T-helper 22 cell (primary cell): ENCODE measurements at regions not wholly inside any gene's neighbourhood (a gene's known extent, or its start where the extent isn't known, plus 50 kb on each side); places are given as distances from the start of the nearest gene placed in this dataset.
"Not testable (repeated sequence)": the region's sequence is repeated elsewhere in the genome, so short reads cannot be mapped to it uniquely, and the experiment has no call there.

Experiments used
- DNase-seq: peaks from one replicate; pipeline ENCODE4 v3.0.0-alpha.2; 2020; ENCODE audit warnings: low read depth

GRCh38 chr2:195304310-195304709 lies 352.7 kb upstream of the SLC39A10 start:
- no peak for DNase-seq

GRCh38 chr2:195300631-195301030 lies 356.4 kb upstream of the SLC39A10 start:
- DNase-seq: no peak

DNA sequence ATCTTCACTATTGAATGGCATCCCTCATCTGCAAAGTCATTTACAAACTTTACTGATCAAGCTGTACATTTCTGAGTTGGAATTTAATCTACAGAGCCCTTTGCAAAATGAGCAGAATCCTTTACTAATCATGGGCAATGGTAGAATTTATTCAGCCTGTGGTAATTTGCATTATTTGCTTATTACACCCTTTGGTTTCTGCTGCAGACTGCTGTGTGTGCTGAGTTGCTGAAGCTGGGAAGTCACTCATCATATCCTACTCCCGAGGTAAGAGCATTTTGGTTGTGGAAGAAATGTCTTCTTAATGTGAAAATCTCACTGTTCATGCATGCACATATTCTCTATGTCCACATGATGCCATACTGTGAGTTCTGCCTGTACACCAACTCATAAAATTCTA lies 357.4 kb upstream of the SLC39A10 start:
- DNase-seq: no peak

GRCh38 chr2:195296490-195296889 lies 360.5 kb upstream of the SLC39A10 start:
- DNase-seq: no peak

GRCh38 chr2:195289081-195289480 lies 367.9 kb upstream of the SLC39A10 start:
- DNase-seq: no peak

DNA sequence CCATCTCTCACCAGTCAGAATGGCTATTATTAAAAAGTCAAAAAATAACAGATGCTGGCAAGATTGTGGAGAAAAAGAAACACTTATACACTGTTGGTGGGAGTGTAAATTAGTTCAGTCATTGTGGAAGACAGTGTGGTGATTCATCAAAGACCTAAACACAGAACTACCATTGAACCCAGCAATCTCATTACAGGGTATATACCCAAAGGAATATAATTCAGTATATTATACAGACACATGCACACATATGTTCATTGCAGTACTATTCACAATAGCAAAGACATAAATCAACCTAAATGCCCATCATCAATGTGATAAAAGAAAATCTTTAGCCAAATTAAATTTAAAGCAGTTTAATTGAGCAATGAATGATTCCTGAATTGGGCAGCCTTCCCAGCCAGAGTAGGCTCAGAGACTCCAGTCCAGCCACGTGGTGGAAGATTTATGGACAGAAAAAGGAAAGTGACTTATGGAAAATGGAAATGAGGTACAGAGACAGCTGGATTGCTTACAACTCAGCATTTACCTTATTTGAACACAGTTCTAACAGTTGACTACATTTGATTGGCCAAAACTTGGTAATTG lies 377.1 kb upstream of the SLC39A10 start:
- no peak for DNase-seq

DNA sequence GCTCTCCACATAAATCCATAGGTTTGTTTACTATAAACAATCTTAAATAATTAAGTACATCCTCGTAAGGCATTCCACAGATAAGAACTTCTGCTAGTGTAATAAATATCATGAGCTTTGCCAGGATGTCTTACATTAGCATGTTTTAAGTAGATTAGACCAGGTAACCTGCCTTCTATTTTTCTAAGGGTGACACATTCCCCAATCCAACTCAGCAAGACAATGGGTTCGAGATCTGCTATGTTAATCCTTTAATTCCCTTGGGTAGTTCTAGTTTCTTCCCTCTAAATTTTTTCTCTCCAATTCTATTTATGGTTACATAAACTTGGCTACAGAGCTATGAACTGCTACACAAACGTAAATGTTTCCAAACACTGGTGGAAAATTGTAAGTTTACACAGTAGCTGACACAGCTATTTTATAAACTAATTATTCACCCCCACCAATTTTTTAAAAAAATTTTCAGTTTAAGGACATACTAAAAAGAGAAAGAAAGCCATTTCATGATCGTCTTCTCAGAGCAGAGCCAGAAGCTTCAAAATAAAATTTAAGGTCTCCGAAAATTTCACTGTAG lies 386.5 kb upstream of the SLC39A10 start:
- no peak for DNase-seq

DNA sequence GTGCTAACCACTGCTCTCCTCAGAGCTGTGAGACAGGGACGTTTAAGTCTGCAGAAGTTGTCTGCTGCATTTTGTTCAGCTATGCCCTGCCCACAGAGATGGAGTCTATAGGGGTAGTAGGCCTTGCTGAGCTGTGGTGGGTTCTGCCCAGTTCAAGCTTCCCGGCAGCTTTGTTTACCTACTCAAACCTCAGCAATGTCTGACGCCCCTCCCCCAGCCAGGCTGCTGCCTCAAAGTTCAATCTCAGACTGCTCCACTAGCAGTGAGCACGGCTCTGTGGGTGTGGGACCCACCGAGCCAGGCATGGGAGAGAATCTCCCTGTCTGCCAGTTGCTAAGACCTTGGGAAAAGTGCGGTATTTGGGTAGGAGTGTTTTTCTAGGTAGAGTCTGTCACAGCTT lies 387.8 kb upstream of the SLC39A10 start:
- no peak for DNase-seq

- DNase-seq: no peak
These were observed 399.0 kb upstream of the SLC39A10 start for GRCh38 chr2:195257979-195258378.

GRCh38 chr2:195252018-195252417 lies 405.0 kb upstream of the SLC39A10 start:
- no peak for DNase-seq

DNA sequence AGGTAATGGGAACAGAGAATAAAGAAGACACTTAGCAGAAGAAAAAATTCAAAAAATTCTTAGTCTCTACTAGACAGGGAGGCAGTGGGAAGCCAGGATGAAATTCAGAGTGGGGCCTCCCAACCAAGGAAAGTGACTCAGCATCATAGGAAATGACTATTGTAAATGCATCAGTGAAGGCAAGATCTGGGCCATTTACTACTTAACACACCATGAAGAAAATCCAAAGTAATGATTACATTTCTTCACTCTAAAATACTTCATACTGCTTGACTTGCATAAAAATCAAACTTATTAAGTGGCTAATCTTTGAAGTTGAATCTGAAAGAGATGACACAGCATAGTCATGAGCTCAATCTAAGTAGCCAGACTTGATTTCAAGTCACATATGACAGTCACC lies 405.8 kb upstream of the SLC39A10 start:
- no peak for DNase-seq

DNA sequence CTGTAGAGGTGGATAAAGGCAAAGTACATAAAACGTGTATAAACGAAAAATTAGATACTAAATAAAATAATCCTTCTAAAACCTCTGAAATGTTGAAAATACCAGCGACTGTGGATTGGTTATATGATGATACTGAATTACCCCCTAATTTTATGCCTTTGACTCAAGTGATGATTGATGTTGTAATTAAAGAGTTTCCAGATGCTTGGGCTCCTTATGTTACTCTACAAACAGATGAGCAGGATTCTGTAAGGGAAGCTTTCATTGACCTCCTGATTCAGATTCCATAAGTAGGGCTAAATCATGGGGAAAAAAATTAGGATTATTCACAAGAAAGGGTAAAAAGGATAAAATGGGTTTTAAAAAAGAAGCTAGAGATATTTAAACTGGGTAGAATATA lies 418.2 kb upstream of the SLC39A10 start:
- no peak for DNase-seq

DNA sequence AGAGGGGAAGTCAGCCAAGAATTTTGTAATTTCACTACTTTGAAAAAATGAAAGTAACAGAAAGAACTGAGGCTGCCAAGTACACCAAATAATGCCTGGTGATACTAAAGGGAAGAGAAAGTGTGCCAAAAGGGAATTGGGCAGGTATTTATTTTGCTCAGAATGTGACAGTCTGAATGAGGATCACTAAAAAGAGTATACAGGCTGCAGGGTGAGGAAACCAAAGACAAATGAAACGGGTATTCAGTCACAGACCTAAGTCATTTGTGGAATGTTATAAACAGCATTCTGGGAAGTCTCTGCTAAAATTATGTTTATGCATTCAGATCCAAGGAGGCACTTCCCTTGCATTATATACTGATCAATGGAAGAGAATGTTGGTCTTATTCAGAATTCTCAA lies 418.6 kb upstream of the SLC39A10 start:
- DNase-seq: no peak

GRCh38 chr2:195228547-195228946 lies 428.5 kb upstream of the SLC39A10 start:
- DNase-seq: not testable (repeated sequence)

DNA sequence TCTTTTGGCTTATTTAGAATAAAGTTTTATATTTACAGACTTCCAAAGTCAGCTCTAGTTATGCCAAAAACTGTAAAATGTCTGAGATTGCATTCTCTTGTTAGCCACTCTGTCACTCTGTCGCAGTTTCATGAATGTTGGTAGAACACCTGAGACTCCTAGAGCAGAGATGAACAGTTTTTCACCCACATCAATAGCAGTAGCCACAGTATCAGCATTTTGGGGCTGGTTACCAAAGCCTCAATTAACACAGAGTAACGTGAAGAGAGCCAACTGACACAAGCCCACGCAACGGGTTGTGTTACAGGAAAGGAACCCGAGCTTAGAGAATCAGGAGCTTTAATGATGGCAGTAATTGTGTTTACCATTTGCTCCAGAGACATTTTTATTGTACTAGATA lies 443.0 kb upstream of the SLC39A10 start:
- no peak for DNase-seq

- no peak for DNase-seq
These were observed 444.4 kb upstream of the SLC39A10 start for GRCh38 chr2:195212586-195212985.

GRCh38 chr2:195202163-195202845 lies 454.7 kb upstream of the SLC39A10 start:
- no peak for DNase-seq

DNA sequence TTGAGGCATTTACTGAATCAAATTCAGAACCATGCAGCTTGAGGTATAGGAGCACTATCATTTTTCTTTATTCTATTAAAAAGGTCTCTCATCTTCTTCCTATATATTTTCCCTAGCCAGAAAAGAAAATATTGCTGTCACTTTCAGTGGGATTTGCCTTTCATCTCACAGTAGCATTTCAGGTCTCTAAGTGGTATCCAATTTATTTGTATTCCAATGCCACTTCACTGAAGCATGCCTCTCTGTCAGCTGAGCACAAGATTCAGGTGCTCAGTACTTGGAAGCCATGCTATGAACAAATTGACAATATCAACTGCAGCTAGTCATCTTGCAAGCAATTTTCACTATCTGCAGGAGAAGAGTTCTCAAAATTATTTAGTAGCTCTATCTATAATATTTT lies 457.2 kb upstream of the SLC39A10 start:
- DNase-seq: no peak

DNA sequence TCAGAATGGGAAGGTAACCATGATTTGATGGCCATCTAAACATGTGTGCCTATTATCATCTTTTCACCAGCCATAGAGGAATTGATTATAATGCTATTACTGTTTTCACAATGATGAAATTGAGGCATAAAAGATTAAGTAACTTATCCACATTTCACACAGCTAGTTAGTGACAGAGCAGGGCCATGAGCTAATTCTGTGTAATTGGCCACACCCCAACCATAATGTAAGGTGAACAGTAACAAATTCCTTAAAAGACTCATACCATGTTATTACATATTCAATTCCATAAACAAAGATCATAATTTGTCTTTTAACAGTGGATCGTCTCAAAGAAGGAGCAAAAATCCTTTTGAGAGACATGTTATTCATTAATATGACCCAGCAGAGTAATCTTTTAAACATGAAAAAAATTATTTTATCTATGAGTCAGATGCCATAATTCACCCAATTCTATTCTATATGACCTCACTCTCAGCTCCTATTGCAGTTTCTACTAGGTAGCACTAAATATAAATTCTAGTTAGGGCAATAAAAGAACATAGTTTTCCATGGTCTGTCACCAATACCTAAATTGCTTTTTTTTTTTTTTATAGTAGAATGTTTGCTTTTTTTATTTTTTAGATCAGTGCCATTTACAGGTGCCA lies 475.8 kb upstream of the SLC39A10 start:
- no peak for DNase-seq

GRCh38 chr2:195168369-195168768 lies 488.7 kb upstream of the SLC39A10 start:
- DNase-seq: no peak

DNA sequence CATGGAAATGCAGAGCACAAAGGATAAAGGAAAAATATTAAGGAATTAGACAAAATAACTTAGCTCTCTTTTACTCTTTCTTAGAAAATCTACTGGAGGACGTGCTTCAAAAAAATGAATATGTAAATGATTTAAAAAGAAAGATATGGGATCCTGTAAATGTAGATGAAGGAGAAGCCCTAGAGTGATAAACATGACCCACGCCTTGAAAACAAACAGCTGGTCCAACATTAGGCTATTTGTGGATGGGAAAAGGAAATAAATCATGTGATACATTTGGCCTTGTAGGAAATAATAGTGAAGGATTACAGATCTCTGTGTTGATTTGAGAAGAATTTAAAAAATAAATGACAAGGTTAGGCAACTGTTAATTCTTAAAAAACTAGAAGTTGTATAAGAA lies 492.1 kb upstream of the SLC39A10 start:
- no peak for DNase-seq

DNA sequence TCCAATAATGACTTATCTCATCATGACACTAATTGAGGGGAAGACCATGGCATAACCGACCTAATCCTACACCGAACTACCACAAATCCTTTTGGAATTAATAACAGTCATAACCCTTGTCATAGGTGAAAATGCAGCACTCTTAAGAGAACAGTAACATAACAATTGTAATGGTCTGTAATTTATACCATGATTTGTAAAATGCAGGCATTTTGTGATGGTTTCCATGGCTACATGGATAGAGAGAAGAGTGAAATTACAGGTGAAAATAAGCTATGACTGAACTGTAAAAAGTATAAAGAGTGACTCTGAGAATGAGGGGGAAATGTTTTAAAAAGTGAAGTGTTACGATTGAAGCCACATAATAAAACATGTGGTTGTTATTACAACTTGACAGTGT lies 494.1 kb upstream of the SLC39A10 start:
- DNase-seq: no peak

GRCh38 chr2:195162194-195162593 lies 494.8 kb upstream of the SLC39A10 start:
- DNase-seq: no peak
